A172 (cell line): ENCODE measurements at regions not wholly inside any gene's neighbourhood (a gene's known extent, or its start where the extent isn't known, plus 50 kb on each side); places are given as distances from the start of the nearest gene placed in this dataset.
"Not testable (repeated sequence)": the region's sequence is repeated elsewhere in the genome, so short reads cannot be mapped to it uniquely, and the experiment has no call there.

Experiments
- DNase-seq: peaks from one replicate; pipeline ENCODE4 v3.0.0-alpha.2; 2015; ENCODE audit warnings: low spot score

GRCh38 chr6:130494729-130495128 lies 128.9 kb downstream of the TMEM200A start:
- DNase-seq = no peak

- DNase-seq = peak; percentile 23
These were observed 134.9 kb downstream of the TMEM200A start for GRCh38 chr6:130500693-130501092.

- DNase-seq = no peak
These were observed 137.3 kb downstream of the TMEM200A start for GRCh38 chr6:130503146-130503545.

- no peak for DNase-seq
These were observed 140.2 kb downstream of the TMEM200A start for GRCh38 chr6:130505808-130506598.

DNA sequence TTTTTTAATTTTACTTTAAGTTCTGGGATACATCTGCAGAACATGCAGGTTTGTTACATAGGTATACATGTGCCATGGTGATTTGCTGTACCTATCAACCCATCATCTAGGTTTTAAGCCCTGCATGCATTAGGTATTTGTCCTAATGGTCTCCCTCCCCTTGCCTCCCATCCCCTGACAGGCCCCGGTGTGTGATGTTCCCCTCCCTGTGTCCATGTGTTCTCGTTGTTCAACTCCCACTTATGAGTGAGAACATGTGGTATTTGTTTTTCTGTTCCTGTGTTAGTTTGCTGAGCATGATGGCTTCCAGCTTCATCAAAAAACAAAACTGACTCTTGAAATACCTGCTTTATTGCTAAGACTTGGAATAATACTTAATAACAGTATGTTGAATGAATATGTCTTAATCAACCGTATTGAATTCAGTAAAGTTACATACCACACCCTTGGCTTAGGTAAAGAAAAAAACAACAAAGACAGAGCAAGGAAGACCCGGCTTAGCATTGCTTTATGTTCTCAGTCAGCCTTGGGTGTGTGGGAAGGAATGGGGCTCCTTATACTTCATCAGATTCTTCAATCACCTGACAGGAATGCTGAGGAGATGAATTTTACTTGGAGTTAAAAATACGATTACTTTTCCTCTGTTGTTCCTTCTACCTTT lies 141.3 kb downstream of the TMEM200A start:
- not testable (repeated sequence) for DNase-seq

- DNase-seq = no peak
These were observed 141.8 kb downstream of the TMEM200A start for GRCh38 chr6:130507666-130508028.

DNA sequence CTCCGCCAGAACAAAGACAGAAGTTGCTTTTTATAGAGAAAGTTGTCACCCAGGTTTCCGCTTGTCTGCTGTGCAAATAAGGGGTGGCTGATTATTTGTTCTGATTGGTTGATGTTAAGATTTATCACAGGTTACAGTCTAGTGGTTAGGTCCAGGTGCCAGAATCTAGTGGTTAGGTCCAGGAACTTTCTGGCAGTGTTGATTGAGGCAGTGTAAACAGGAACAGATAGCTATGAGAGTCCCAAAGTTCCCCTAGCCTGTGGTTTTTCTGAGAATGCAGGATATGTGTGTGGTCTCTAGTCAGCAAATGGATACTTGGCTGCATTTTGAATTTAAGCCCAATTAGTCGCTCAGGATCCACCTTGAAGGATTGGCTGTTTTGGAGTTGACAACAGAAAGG lies 148.0 kb downstream of the TMEM200A start:
- peak; percentile 97 for DNase-seq

DNA sequence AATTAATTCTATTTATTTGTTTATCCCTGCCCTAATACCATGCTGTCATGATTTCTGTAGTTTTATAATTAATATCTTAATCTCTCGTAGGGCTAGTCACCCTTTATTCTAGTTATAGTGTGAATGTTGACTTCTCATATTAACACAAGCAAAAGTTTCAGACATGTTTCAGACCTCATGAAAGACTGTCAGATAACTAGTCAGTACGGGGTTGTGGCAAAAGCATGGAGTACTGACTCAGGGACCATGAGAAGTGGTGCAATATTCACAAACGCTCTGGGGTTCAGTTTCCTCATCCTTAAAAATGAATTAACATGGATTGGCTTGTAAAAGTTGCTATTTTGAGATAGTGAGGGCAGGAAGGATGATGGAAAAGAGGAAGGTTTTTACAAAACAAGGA lies 148.9 kb downstream of the TMEM200A start:
- DNase-seq = no peak

DNA sequence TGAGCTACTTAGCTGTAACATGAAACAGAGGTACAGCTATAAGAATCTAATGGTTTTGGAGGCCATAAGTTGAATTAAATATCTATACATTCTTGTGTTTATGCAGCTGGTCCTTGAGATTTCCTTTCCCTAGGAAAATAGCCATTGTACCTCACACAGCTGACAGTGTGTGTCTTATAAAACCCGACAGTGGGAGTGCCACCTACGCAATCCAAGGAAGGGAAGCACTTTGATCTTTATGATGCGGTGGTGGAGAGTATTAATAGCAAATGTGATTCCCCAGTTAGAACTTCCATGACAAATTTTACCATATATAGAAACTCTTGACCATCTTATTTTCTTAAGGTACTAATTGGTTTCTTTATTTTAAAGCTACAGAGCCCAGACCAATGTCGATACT lies 149.5 kb downstream of the TMEM200A start:
- DNase-seq = no peak

- no peak for DNase-seq
These were observed 150.8 kb downstream of the TMEM200A start for GRCh38 chr6:130516604-130517003.

- DNase-seq = peak; percentile 79
These were observed 151.7 kb downstream of the TMEM200A start for GRCh38 chr6:130517444-130517931.

DNA sequence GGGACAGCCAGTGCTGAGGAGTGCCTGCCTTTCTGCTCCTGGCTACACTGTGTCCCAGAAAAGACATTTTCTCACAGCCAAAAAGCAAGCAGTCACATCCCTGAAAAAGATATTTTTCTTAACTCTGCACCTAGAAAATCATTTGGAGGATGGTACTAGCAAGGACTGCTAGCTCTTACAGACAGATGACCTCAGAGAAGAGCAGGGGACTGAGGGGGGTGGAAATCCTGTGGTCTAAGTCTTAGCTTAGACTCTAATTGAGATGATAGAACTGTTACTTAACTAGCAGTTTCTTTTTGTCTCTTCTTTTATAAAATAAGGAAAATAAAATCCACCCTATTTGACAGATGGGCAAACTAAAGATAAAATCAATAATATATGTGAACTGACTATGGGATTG lies 152.8 kb downstream of the TMEM200A start:
- DNase-seq = no peak

- DNase-seq = peak; percentile 34
These were observed 154.4 kb downstream of the TMEM200A start for GRCh38 chr6:130520221-130520620.

- DNase-seq = no peak
These were observed 155.0 kb downstream of the TMEM200A start for GRCh38 chr6:130520801-130521200.

GRCh38 chr6:130524552-130524951 lies 158.7 kb downstream of the TMEM200A start:
- no peak for DNase-seq

- no peak for DNase-seq
These were observed 159.6 kb downstream of the TMEM200A start for GRCh38 chr6:130525408-130525807.

DNA sequence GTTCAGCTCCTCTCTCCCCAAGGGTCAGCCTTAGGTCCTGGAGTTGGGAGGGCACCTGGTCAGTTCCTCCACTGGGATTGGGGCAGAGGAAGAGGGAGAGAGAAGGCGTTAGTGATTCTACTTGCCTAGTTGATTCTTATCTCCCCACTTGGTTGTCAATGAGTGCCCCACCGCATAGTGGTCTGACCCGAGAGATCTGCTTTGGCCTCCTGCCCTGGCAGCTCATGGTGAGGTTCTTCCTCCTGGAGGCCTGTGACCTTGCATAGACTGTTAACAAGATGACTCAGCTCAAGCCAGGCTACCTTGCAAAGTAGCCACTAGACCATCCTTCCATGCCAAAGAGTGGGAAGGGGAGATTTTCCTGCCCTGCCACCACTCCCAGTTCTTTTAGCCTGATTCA lies 160.6 kb downstream of the TMEM200A start:
- no peak for DNase-seq

DNA sequence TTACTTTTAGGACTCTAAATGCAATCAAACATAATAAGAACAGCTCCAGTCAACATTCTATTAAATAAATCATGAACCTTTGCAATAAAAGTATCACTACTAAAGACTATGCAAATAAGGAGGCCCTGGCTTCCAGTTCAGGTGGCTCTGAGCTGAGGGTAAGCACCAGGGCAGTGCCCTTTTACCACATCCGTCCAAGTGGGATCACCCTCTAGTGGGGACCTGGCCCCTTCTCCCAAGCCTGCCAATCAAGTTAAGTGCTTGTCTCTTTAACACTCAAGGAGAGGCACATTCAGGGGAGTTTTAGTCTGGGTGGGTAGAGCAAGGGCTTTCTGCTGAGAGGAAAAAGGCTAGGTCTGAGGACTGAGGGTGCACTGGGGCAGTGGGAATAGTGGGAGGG lies 161.4 kb downstream of the TMEM200A start:
- no peak for DNase-seq

DNA sequence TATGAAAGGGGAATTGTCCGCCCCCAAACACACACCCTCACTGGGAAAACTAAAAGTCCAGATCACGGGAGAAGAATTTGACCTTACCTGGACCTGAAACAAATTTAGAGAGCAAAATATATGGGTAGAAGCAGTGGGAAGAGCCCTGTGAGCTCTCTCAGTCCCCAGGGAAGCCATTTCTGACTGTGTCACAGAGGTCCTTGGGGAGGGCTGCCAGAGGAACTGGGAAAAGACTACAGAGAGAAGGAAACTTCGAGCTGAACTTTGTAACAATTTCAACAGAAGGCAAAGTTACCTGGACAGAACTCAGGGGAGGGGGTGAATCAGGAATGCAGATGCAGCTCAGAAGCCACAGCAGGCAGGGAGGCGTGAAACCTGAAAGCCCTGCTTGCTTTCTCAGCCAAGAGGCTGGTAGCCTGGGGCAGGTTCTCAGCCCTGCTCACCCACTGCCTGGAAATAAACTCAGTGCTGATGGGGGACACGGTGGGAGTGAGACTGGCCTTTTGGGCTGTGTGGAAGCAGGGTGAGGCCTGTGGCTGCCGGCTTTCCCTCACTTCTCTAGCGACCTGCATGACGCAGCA lies 163.8 kb downstream of the TMEM200A start:
- DNase-seq = no peak

GRCh38 chr6:130534627-130535026 lies 168.8 kb downstream of the TMEM200A start:
- no peak for DNase-seq

DNA sequence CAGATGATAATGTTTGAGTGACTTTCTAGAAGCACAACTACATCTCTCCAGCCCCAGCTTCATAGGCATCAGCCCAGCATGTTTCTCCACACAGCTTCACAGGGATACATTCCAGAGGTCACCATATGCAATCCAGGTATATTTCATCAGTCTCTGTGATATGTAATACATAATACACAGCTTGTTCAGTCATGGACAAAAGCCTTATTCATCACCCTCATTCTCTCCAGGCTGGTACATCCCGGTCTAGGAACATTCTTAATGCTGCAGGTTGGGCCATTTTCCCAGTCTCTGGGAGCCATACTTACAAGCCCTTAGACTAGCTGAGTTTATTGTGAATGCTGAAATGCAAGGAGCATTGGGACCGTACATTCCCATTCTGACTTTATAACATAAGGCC lies 169.4 kb downstream of the TMEM200A start:
- DNase-seq = no peak

DNA sequence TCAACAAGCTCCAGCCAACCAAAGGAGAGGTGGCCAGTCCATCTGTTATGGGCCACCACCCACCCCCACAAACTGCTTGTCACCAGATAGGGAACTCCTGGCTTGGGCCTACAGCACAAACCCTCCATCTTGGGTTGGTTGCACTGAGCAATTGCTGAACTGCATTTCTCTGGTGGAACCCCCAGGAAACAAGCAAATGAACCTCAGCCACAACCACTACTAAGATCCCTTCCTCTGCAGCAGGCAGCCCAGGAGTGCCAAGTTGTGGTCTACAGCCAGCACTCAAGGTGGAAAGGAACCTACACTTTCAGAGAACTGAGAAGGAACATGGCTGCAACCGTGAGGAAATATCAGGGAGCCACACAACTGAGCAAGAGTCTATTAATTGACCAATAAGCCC lies 171.6 kb downstream of the TMEM200A start:
- DNase-seq = no peak

DNA sequence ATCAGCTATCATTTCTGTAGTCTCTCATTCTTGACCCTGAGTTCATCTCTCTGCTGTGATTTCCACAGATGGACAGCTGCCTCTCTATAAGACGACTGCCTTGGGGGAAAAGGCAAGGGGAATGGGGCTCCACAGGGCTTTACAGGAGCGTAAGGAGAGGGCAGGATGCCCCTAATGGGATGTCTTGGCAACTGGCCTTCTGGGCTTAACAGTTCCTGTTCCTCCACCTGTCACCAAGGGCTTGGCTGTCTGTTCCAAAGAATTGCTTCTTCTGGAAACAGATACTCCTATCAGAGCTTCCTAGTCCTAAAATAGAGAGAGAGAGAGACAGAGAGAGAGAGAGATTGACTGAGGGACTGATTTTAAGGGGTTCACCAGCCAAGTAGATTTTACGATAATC lies 181.9 kb downstream of the TMEM200A start:
- DNase-seq = no peak
